Central memory CD8-positive, alpha-beta T cell (primary cell): ENCODE measurements at regions not wholly inside any gene's neighbourhood (a gene's known extent, or its start where the extent isn't known, plus 50 kb on each side); places are given as distances from the start of the nearest gene placed in this dataset.
"Not testable (repeated sequence)": the region's sequence is repeated elsewhere in the genome, so short reads cannot be mapped to it uniquely, and the experiment has no call there.

ENCODE experiments used
- ATAC-seq: fragments of 150-1000 bp; cut with Tn5 transposase; replicated peaks from 2 replicates; pipeline ENCODE4 v1.10.0; 2022; ENCODE audit warnings: mild to moderate bottlenecking, moderate FRiP score, moderate number of reproducible peaks; ENCODE audit not compliant: poor library complexity, severe bottlenecking; ENCODE audit errors: extremely low read depth
- DNase-seq, 2 donors: peaks; one replicate each; pipeline ENCODE4 v3.0.0; 2021; ENCODE audit warnings: low spot score in 2 of 2
- H3K27ac Mint-ChIP-seq: one replicate; pipeline ENCODE4 v1.8.0; 2022; ENCODE audit warnings: low read depth, mild to moderate bottlenecking, moderate library complexity, mixed read lengths
- H3K27me3 Mint-ChIP-seq: one replicate; pipeline ENCODE4 v1.8.0; 2022; ENCODE audit warnings: mixed read lengths
- H3K36me3 Mint-ChIP-seq: one replicate; pipeline ENCODE4 v1.8.0; 2022; ENCODE audit warnings: mild to moderate bottlenecking, moderate library complexity, mixed read lengths; ENCODE audit not compliant: insufficient read depth
- H3K4me1 Mint-ChIP-seq: one replicate; pipeline ENCODE4 v1.8.0; 2022; ENCODE audit warnings: mixed read lengths
- H3K4me3 Mint-ChIP-seq: one replicate; pipeline ENCODE4 v1.8.0; 2022; ENCODE audit warnings: mild to moderate bottlenecking, moderate library complexity, mixed read lengths
- H3K9me3 Mint-ChIP-seq: one replicate; pipeline ENCODE4 v1.8.0; 2022; ENCODE audit warnings: mixed read lengths

- Mint-ChIP-seq H3K4me3 (peak overlapping the region; percentile 59), H3K27me3 (peaks cover 34% of the 10 kb centered on the region)
- not testable (repeated sequence) for DNase-seq, H3K9me3 Mint-ChIP-seq, H3K36me3 Mint-ChIP-seq, H3K27ac Mint-ChIP-seq, ATAC-seq, H3K4me1 Mint-ChIP-seq
Observed at GRCh38 chr2:156254637-156255067, 77.9 kb downstream of the NR4A2 start.

DNA sequence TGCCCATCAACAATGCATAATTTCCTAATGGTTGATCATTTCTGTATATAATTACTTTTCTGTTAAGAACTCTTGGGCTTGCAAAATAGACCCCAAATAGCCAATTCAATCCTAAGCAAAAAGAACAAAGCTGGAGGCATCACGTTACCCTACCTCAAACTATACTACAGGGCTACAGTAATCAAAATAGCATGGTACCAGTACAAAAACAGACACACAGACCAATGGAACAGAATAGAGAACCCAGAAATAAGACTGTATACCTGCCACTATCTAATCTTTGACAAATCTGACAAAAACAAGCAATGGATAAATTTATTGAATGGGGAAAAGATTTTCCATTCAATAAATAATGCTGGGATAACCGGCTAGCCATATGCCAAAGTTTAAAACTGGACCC lies 78.8 kb downstream of the NR4A2 start:
- DNase-seq (no peak), ATAC-seq (no peak)
- no peaks in the 10 kb centered on the region for H3K9me3 Mint-ChIP-seq
- no peaks in the 10 kb centered on the region for H3K36me3 Mint-ChIP-seq
- H3K4me3 Mint-ChIP-seq: peak overlapping the region; percentile 59
- peaks cover 34% of the 10 kb centered on the region for H3K27me3 Mint-ChIP-seq
- H3K27ac Mint-ChIP-seq: no peak overlapping the region
- H3K4me1 Mint-ChIP-seq: no peaks in the 10 kb centered on the region

- DNase-seq (no peak), ATAC-seq (no peak)
- no peaks in the 10 kb centered on the region for H3K4me1 Mint-ChIP-seq
- no peaks in the 10 kb centered on the region for H3K36me3 Mint-ChIP-seq
- H3K9me3 Mint-ChIP-seq: no peaks in the 10 kb centered on the region
- H3K4me3 Mint-ChIP-seq: no peak overlapping the region
- H3K27ac Mint-ChIP-seq: no peak overlapping the region
- peaks cover 29% of the 10 kb centered on the region for H3K27me3 Mint-ChIP-seq
Observed at GRCh38 chr2:156242874-156243273, 89.6 kb downstream of the NR4A2 start.

DNA sequence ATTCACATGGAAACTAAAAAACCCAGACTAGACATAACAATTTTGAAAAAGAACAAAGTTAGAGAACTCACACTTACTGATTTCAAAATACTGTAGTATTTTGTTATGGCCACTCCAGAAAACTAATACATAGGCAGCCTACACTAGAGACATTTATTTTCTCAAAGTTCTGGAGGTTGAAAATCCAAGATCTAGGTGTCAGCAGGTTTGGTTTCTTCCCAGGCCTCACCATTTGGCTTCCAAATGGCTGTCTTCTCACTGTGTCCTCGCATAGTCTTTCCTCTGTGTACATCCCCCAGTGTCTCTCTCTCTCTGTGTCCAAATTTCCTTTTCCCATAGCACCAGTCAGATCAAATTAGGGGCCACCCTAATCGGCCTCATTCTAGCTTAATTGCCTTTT lies 95.0 kb downstream of the NR4A2 start:
- Mint-ChIP-seq H3K4me1 (no peaks in the 10 kb centered on the region), H3K4me3 (no peak overlapping the region), H3K9me3 (peaks cover 6% of the 10 kb centered on the region), H3K27ac (no peak overlapping the region), H3K36me3 (no peaks in the 10 kb centered on the region), H3K27me3 (peaks cover 15% of the 10 kb centered on the region)
- ATAC-seq (no peak), DNase-seq (no peak)

GRCh38 chr2:156229724-156230362 lies 102.7 kb downstream of the NR4A2 start:
- Mint-ChIP-seq H3K27me3 (peaks cover 64% of the 10 kb centered on the region), H3K4me1 (no peaks in the 10 kb centered on the region), H3K36me3 (no peaks in the 10 kb centered on the region), H3K9me3 (peaks cover 6% of the 10 kb centered on the region), H3K27ac (no peak overlapping the region), H3K4me3 (no peak overlapping the region)
- no peak for DNase-seq
- no peak for ATAC-seq

DNA sequence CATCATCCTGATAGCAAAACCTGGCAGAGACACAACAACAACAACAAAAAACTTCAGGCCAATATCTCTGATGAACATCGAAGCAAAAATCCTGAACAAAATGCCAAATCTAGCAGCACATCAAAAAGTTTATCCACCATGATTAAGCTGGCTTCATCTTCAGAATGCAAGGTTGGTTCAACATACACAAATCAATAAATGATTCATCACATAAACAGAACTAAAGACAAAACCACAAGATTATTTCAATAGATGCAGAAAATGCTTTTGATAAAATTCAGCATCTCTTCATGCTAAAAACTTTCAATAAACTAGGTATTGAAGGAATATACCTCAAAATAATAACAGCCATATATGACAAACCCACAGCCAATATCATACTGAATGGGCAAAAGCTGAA lies 109.2 kb downstream of the NR4A2 start:
- H3K4me3 Mint-ChIP-seq, H3K36me3 Mint-ChIP-seq, H3K4me1 Mint-ChIP-seq, H3K27ac Mint-ChIP-seq, DNase-seq, ATAC-seq: not testable (repeated sequence)
- peaks cover 79% of the 10 kb centered on the region for H3K27me3 Mint-ChIP-seq
- peaks cover 32% of the 10 kb centered on the region for H3K9me3 Mint-ChIP-seq

DNA sequence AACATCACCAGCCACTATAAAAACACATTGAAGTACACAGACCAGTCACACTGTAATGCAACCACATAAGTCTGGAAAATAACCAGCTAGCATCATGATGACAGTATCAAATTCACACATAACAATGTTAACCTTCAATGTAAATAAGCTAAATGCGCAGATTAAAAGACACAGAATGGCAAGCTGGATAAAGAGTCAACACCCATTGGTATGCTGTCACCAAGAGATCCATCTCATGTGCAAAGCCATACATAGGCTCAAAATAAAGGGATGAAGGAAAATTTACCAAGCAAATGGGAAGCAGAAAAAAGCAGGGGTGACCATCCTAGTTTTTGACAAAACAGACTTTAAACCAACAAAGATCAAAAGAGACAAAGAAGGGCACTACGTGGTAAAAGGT lies 110.8 kb downstream of the NR4A2 start:
- DNase-seq (no peak), ATAC-seq (no peak)
- Mint-ChIP-seq H3K27ac (no peak overlapping the region), H3K4me1 (no peaks in the 10 kb centered on the region), H3K36me3 (no peaks in the 10 kb centered on the region), H3K9me3 (peaks cover 32% of the 10 kb centered on the region), H3K27me3 (peaks cover 86% of the 10 kb centered on the region), H3K4me3 (no peak overlapping the region)

- Mint-ChIP-seq H3K4me1 (no peaks in the 10 kb centered on the region), H3K4me3 (no peak overlapping the region), H3K9me3 (peaks cover 32% of the 10 kb centered on the region), H3K27ac (no peak overlapping the region), H3K36me3 (no peaks in the 10 kb centered on the region), H3K27me3 (peaks cover 82% of the 10 kb centered on the region)
- ATAC-seq (no peak), DNase-seq (no peak)
Observed at GRCh38 chr2:156219491-156220100, 112.9 kb downstream of the NR4A2 start.

DNA sequence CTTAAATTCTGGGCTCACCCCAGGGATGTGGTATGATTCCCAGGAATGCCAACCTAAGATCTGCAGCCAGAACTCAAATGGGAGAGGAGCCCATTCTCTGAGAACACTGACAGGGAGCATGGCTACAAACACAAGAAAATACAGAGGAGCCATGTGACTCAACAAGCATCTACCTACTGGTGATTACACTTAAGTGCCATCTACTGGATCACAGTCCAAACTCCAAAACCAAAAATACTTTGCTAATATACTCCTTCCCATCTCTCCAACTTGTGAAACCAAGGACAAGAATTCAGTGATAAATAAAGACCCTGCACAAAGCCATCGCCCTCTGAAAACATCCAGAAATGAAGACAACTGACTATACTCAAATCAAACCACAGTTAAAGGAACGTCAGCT lies 116.9 kb downstream of the NR4A2 start:
- H3K4me3 Mint-ChIP-seq: no peak overlapping the region
- DNase-seq: no peak
- no peaks in the 10 kb centered on the region for H3K4me1 Mint-ChIP-seq
- no peak overlapping the region for H3K27ac Mint-ChIP-seq
- H3K27me3 Mint-ChIP-seq: peaks cover 72% of the 10 kb centered on the region
- H3K36me3 Mint-ChIP-seq: no peaks in the 10 kb centered on the region
- peaks cover 5% of the 10 kb centered on the region for H3K9me3 Mint-ChIP-seq
- no peak for ATAC-seq

DNA sequence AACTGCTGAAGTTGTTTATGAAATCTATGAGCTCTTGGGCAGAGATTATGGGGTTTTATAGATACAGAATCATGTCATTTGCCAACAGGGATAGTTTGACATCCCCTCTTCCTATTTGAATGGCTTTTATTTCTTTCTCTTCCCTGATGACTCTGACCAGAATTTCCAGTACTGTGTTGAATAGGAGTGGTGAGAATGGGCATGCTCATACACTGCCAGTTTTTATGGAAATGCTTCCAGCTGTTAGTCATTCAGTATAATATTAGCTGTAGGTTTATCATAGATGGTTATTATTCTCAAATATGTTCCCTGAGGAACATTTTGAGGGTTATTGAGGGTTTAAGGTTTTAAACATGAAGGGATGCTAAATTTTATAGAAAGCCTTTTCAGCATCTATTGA lies 121.2 kb downstream of the NR4A2 start:
- Mint-ChIP-seq H3K4me3 (no peak overlapping the region), H3K36me3 (no peaks in the 10 kb centered on the region), H3K27me3 (peaks cover 42% of the 10 kb centered on the region), H3K27ac (no peak overlapping the region), H3K4me1 (no peaks in the 10 kb centered on the region), H3K9me3 (no peaks in the 10 kb centered on the region)
- no peak for ATAC-seq
- DNase-seq: no peak

- Mint-ChIP-seq H3K27ac (no peak overlapping the region), H3K36me3 (no peaks in the 10 kb centered on the region), H3K9me3 (no peaks in the 10 kb centered on the region), H3K27me3 (peaks cover 15% of the 10 kb centered on the region), H3K4me3 (no peak overlapping the region), H3K4me1 (no peaks in the 10 kb centered on the region)
- no peak for DNase-seq
- no peak for ATAC-seq
Observed at GRCh38 chr2:156206355-156206754, 126.2 kb downstream of the NR4A2 start.

DNA sequence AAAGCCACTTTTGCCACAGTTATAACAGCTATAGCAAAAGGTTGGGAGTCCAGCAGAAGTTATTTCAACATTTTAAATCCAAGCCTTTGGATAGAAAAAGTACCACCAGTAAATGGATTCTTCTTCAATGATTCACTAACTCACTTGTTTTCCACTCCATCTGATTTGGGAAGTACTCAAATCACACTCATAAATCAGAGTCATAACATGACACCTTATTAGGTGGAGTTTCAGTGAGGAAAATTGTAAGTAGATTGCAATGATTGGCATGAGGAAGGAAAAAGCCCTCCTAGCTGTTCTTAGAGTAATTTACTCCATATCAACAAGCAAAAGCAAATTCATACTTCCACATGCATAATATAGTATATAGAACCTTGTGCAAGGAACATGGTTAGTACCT lies 132.9 kb downstream of the NR4A2 start:
- H3K36me3 Mint-ChIP-seq: no peaks in the 10 kb centered on the region
- no peak overlapping the region for H3K4me3 Mint-ChIP-seq
- H3K4me1 Mint-ChIP-seq: no peaks in the 10 kb centered on the region
- ATAC-seq (no peak), DNase-seq (no peak)
- peaks cover 40% of the 10 kb centered on the region for H3K27me3 Mint-ChIP-seq
- no peak overlapping the region for H3K27ac Mint-ChIP-seq
- H3K9me3 Mint-ChIP-seq: no peaks in the 10 kb centered on the region

GRCh38 chr2:156196031-156196430 lies 136.5 kb downstream of the NR4A2 start:
- Mint-ChIP-seq H3K36me3 (no peaks in the 10 kb centered on the region), H3K4me3 (no peak overlapping the region), H3K27me3 (peaks cover 21% of the 10 kb centered on the region), H3K9me3 (no peaks in the 10 kb centered on the region), H3K4me1 (no peaks in the 10 kb centered on the region), H3K27ac (no peak overlapping the region)
- DNase-seq (no peak), ATAC-seq (no peak)
